Endodermal cell (in vitro differentiated cells): ENCODE measurements at regions not wholly inside any gene's neighbourhood (a gene's known extent, or its start where the extent isn't known, plus 50 kb on each side); places are given as distances from the start of the nearest gene placed in this dataset.

ENCODE experiments used
- DNase-seq: peaks from one replicate; pipeline ENCODE4 v3.0.0-alpha.2; 2017
- H3K27ac ChIP-seq: 2 replicates; pipeline ENCODE4 v1.5.1; 2013; ENCODE audit warnings: mild to moderate bottlenecking, low read depth, low read length, moderate library complexity
- H3K27me3 ChIP-seq: 2 replicates; pipeline ENCODE4 v1.6.1; 2013; ENCODE audit warnings: mild to moderate bottlenecking, low read length, moderate library complexity; ENCODE audit not compliant: insufficient read depth, control insufficient read depth, poor library complexity, severe bottlenecking
- H3K36me3 ChIP-seq: 2 replicates; pipeline ENCODE4 v1.7.0; 2013; ENCODE audit warnings: mild to moderate bottlenecking, low read length, moderate library complexity; ENCODE audit not compliant: control insufficient read depth, insufficient read depth
- H3K4me1 ChIP-seq: one replicate; pipeline ENCODE4 v1.7.0; 2013; ENCODE audit warnings: low read length; ENCODE audit not compliant: control insufficient read depth, insufficient read depth
- H3K4me3 ChIP-seq: 2 replicates; pipeline ENCODE4 v1.5.1; 2013; ENCODE audit warnings: mild to moderate bottlenecking, low read length, moderate library complexity
- H3K9ac ChIP-seq: 2 replicates; pipeline ENCODE4 v1.6.1; 2013; ENCODE audit warnings: mild to moderate bottlenecking, low read length, moderate library complexity; ENCODE audit not compliant: poor library complexity, severe bottlenecking; ENCODE audit errors: extremely low read depth
- H3K9me3 ChIP-seq: 2 replicates; pipeline ENCODE4 v1.6.1; 2013; ENCODE audit warnings: mild to moderate bottlenecking, low read length, moderate library complexity; ENCODE audit not compliant: control insufficient read depth
- H3K27ac Mint-ChIP-seq: 2 replicates; pipeline ENCODE4 v1.8.0; 2020; ENCODE audit warnings: mixed read lengths
- H3K27me3 Mint-ChIP-seq: 2 replicates; pipeline ENCODE4 v1.8.0; 2021; ENCODE audit warnings: mild to moderate bottlenecking, mixed read lengths; ENCODE audit not compliant: insufficient read depth
- H3K36me3 Mint-ChIP-seq: 2 replicates; pipeline ENCODE4 v1.8.0; 2020; ENCODE audit warnings: low read depth, mixed read lengths
- H3K4me1 Mint-ChIP-seq: 2 replicates; pipeline ENCODE4 v1.8.0; 2020; ENCODE audit warnings: mixed read lengths
- H3K4me3 Mint-ChIP-seq: 2 replicates; pipeline ENCODE4 v1.8.0; 2020; ENCODE audit warnings: mild to moderate bottlenecking, moderate library complexity, mixed read lengths
- H3K9me3 Mint-ChIP-seq: 2 replicates; pipeline ENCODE4 v1.8.0; 2020; ENCODE audit warnings: mild to moderate bottlenecking, mixed read lengths
- CTCF ChIP-seq: fragments of 200-600 bp; sonication (generic); conservative IDR thresholded peaks from 2 replicates; pipeline ENCODE4 v1.5.0; 2021; ENCODE audit warnings: antibody characterized with exemption, mild to moderate bottlenecking
- WGBS, 2 experiments: methylation state at CpG; one replicate each; pipeline versions ENCODE4 v1.1.5 to v1.1.7; 2013; ENCODE audit warnings: missing lambda C conversion rate in 2 of 2, mixed read lengths in 1 of 2; ENCODE audit not compliant: insufficient coverage in 1 of 2, insufficient read length in 1 of 2; 5-methylcytosine and 5-hydroxymethylcytosine counted together

GRCh38 chr13:93086329-93086728 is 140.3 kb upstream of the GPC6 start:
- DNase-seq: no peak
- Mint-ChIP-seq H3K9me3 (no peaks in the 10 kb centered on the region), H3K27ac (no peak overlapping the region), H3K36me3 (no peaks in the 10 kb centered on the region), H3K4me1 (peaks cover 6% of the 10 kb centered on the region), H3K4me3 (no peak overlapping the region), H3K27me3 (peaks cover 28% of the 10 kb centered on the region)
- no peak overlapping the region for H3K9ac ChIP-seq
- H3K36me3 ChIP-seq: no peaks in the 10 kb centered on the region
- 97% methylated on average over 2 of the region's 2 CpGs; no CpG with 5 or more reads in 1 of the 2 experiments for WGBS, 2 experiments
- no peak for TF ChIP-seq CTCF
- H3K4me1 ChIP-seq: no peaks in the 10 kb centered on the region
- no peak overlapping the region for H3K4me3 ChIP-seq
- H3K27ac ChIP-seq: no peak overlapping the region
- peaks cover 7% of the 10 kb centered on the region for H3K27me3 ChIP-seq
- peaks cover 6% of the 10 kb centered on the region for H3K9me3 ChIP-seq

- peaks cover 13% of the 10 kb centered on the region for H3K27me3 Mint-ChIP-seq
- H3K9me3 Mint-ChIP-seq: no peaks in the 10 kb centered on the region
- Histone ChIP-seq H3K27ac (no peak overlapping the region), H3K27me3 (no peaks in the 10 kb centered on the region), H3K4me3 (no peak overlapping the region), H3K9me3 (peaks cover 4% of the 10 kb centered on the region), H3K4me1 (no peaks in the 10 kb centered on the region), H3K9ac (no peak overlapping the region), H3K36me3 (no peaks in the 10 kb centered on the region)
- H3K27ac Mint-ChIP-seq: no peak overlapping the region
- DNase-seq: no peak
- H3K4me3 Mint-ChIP-seq: no peak overlapping the region
- no peaks in the 10 kb centered on the region for H3K36me3 Mint-ChIP-seq
- WGBS, 2 experiments: 91 to 96% methylated on average over 5 to 6 of the region's 6 CpGs
- no peaks in the 10 kb centered on the region for H3K4me1 Mint-ChIP-seq
- no peak for TF ChIP-seq CTCF
These were observed 127.6 kb upstream of the GPC6 start for GRCh38 chr13:93098972-93099371.

- Histone ChIP-seq H3K27me3 (no peaks in the 10 kb centered on the region), H3K36me3 (no peaks in the 10 kb centered on the region), H3K4me1 (no peaks in the 10 kb centered on the region), H3K9me3 (peaks cover 4% of the 10 kb centered on the region), H3K27ac (no peak overlapping the region), H3K4me3 (no peak overlapping the region), H3K9ac (no peak overlapping the region)
- no peak for TF ChIP-seq CTCF
- Mint-ChIP-seq H3K9me3 (no peaks in the 10 kb centered on the region), H3K4me1 (no peaks in the 10 kb centered on the region), H3K27me3 (peaks cover 4% of the 10 kb centered on the region), H3K4me3 (no peak overlapping the region), H3K27ac (no peak overlapping the region), H3K36me3 (no peaks in the 10 kb centered on the region)
- no peak for DNase-seq
- 92% methylated on average over 2 of the region's 2 CpGs; no CpG with 5 or more reads in 1 of the 2 experiments for WGBS, 2 experiments
These were observed 125.3 kb upstream of the GPC6 start for GRCh38 chr13:93101226-93101734.
